PC-9 (cell line): ENCODE measurements at regions not wholly inside any gene's neighbourhood (a gene's known extent, or its start where the extent isn't known, plus 50 kb on each side); places are given as distances from the start of the nearest gene placed in this dataset.

Experiments used
- CTCF ChIP-seq: fragments of 200-600 bp; sonication (generic); conservative IDR thresholded peaks from 2 replicates; pipeline ENCODE4 v1.6.1; 2017; ENCODE audit warnings: mixed run types, antibody characterized with exemption, mild to moderate bottlenecking, moderate library complexity
- EZH2 ChIP-seq: fragments of 200-600 bp; sonication (generic); IDR thresholded peaks from 2 replicates; pipeline ENCODE4 v1.8.0; 2017; ENCODE audit warnings: antibody characterized with exemption, low read depth

GRCh38 chr1:221045151-221045550, 165.9 kb downstream of the HLX start:
- TF ChIP-seq CTCF (no peak), EZH2 (no peak)
